GM18517 (cell line): ENCODE measurements at regions not wholly inside any gene's neighbourhood (a gene's known extent, or its start where the extent isn't known, plus 50 kb on each side); places are given as distances from the start of the nearest gene placed in this dataset.

Experiments used
- ATAC-seq: cut with Tn5 transposase; IDR thresholded peaks from one replicate; pipeline ENCODE4 v1.9.1; 2021; ENCODE audit warnings: mild to moderate bottlenecking, moderate library complexity; ENCODE audit not compliant: unreplicated experiment

GRCh38 chr15:93458597-93458996, 369.6 kb upstream of the RGMA start:
- no peak for ATAC-seq

DNA sequence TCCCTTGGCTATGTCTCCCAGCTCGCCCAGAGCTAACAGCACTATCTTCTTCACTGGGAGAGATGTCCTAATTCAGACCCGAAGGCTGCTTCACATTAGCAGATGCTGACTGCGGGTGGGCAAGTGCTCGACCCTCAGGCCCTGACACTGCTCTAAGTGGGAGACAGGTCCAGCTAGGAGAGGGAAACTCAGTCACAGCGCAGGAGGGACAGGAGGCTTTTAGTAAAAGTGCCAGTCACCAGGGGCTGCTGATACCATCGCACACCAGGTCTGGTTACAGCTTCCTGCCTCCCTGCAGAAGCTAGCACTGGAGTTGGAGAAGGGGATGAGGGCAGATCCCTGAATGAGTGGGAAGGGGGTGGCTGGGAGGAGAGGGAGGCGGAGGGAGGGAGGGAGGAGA, 365.8 kb upstream of the RGMA start:
- ATAC-seq, result no peak

GRCh38 chr15:93452537-93453211, 363.7 kb upstream of the RGMA start:
- no peak for ATAC-seq

- ATAC-seq, result no peak
Measured at GRCh38 chr15:93451822-93452221, 362.8 kb upstream of the RGMA start.

GRCh38 chr15:93451265-93451664, 362.3 kb upstream of the RGMA start:
- no peak for ATAC-seq

- no peak for ATAC-seq
Measured at GRCh38 chr15:93449798-93450197, 360.8 kb upstream of the RGMA start.

DNA sequence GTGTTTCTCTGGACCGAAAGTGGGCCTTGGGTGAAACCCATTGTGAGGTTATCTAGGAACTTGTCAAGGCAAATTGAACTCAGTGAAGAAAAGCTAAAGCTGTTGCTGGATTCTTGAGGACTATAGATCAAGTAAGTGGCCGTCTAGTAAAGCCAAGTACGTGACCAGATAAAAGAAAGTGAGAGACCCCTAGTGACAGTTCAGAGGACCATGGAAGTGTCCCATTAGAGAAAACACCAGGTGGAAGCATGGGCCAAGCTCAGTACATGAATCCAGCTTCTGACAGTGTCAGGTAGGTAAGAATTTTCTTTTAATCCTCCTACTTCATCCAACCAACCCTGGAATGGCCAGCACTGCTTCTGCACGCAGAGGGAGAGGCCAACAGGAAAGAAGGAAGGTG, 349.3 kb upstream of the RGMA start:
- no peak for ATAC-seq

GRCh38 chr15:93432474-93432873, 343.5 kb upstream of the RGMA start:
- no peak for ATAC-seq

DNA sequence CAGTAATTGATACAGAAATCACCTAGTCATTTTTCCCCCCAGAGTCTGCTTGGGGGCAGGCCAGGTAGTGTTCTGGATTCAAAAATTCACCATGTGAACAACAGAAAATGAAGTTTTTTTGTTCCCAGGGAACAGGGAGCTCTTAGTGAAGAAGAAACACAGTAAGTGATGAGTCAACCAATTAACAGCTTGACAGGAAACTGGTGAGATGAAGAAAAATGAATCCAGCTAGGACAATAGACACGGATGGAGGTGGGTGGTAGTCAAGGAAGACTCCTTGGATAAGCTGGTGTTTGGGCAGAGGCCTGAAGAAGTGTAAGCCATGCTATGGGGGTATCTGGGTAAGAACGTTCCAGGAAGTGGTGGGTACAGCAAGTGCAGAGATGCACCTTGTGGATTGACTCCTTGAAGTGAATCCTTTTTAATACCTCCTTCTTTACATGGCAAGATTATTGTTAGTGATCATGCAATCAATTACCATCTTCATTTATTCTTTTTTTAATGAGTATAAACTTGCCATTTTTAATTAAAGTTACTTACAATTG, 339.9 kb upstream of the RGMA start:
- ATAC-seq, result no peak

GRCh38 chr15:93428150-93428549, 339.1 kb upstream of the RGMA start:
- ATAC-seq, result no peak

GRCh38 chr15:93424131-93424530, 335.1 kb upstream of the RGMA start:
- ATAC-seq, result no peak

DNA sequence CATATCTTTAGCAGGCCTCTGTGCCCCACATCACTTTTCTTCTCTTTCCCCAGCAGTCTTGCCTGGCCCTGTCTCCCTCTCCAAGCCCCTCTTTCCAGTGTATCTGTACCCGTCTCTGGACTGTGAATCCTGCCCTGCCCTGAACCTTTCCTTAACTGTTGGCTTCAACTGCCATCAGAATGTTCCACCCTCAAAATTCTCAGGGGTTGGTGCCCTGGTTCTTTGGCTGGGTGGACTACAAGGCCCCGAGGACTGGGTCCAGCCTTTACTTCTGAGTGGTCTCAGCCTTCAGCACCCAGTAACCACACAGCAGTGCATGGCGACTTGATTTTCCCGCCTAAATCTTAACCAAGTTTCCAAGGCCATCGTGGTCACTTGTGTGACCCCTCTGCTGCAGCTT, 333.5 kb upstream of the RGMA start:
- no peak for ATAC-seq

- no peak for ATAC-seq
Measured at GRCh38 chr15:93420477-93420876, 331.5 kb upstream of the RGMA start.

DNA sequence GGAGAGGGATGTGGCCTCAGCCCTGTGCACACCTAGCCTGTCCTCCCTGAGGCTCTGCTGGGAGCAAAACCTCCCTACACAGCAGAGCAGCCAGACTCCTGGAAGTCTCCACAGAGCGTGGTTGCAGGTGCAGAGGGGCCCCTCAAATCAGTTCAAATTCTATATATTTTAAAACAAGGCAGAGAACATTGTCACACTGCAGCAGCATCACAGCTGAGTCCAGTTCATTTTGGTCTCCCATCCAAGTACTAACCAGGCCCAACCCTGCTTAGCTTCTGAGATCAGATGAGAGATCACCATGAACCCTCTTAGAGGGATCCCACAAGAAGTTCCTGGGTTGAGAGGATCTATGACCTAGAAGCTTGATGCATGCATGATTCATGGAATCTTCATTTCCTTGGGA, 331.0 kb upstream of the RGMA start:
- ATAC-seq, result no peak

GRCh38 chr15:93418566-93418965, 329.6 kb upstream of the RGMA start:
- ATAC-seq, result no peak

GRCh38 chr15:93417631-93418030, 328.6 kb upstream of the RGMA start:
- ATAC-seq, result no peak

GRCh38 chr15:93417156-93417555, 328.1 kb upstream of the RGMA start:
- no peak for ATAC-seq

- ATAC-seq, result no peak
Measured at GRCh38 chr15:93415576-93415975, 326.6 kb upstream of the RGMA start.

DNA sequence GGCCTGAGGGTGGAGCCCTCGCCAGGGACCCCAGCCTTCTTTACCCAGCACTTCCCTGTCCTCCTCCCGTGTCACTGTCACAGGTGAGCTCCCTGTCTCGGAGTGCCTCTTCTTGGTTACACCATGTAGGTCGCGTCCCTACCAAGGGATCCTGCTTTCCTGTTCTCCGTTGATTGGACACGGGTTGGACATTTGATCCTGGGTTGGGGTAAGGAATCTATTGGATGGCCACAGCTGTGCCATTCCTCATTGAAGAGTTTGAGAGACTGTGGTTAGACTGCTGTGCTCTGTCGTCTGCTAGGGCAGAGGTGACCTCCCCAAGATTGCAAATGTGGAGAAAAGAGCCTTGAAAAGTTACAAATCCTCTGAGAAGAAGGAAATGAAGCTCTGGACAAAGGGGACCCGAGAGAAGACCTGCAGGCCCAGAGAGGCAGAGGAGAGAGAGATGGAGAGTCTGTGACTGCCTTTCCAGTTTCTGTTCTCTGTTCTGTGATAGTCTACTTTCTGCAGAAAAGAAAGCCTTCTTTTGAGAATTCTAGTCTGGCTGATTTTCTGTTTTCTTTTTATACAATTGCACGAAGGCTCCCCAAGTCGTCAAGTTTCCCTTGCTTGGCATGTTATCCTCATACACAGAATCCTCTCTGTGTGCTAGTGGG, 325.7 kb upstream of the RGMA start:
- no peak for ATAC-seq

DNA sequence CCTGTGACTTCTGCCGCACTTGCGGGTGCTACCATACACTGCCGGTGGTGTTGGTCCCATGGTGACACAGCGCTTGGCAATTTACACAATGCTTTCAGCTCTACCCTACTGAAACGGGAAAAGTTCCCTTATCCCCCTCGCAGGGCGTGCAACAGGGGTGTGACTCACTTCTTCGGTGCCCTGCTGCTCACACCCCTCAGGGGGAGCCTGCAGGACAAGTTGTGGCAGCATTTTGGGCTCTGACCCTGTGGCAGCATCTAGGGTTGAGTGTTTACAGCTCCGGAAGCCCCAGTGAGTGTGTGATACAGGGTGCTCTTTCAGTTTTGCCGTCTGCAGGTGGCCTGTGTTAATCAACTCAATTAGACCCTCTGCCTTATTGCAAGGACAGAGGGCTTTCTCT, 324.7 kb upstream of the RGMA start:
- no peak for ATAC-seq

DNA sequence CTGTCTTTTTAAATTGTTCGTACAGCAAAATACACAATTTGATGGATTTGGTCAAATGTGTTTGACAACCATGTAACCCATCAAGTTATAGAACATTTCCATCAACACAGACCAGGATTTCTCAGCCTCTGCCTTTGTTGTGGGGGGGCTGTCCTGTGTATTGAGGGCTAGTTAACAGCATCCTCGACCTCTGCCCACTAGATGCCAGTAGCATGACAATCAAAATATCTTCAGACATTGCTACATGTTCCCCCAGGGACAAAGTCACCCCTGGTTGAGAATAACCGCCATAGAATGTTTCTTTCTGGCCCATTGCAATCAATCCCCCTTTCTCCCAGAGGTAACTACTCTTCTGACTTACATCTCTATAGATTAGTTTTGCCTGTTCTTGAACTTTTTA, 310.1 kb upstream of the RGMA start:
- no peak for ATAC-seq

- no peak for ATAC-seq
Measured at GRCh38 chr15:93389211-93389610, 300.2 kb upstream of the RGMA start.

GRCh38 chr15:93384886-93385285, 295.9 kb upstream of the RGMA start:
- no peak for ATAC-seq
